ENCODE measurements at regions not wholly inside any gene's neighbourhood (a gene's known extent, or its start where the extent isn't known, plus 50 kb on each side); places are given as distances from the start of the nearest gene placed in this dataset.

- no peak overlapping the region for H2BK5ac ChIP-seq (ENCODE audit: low read depth, low read length, poor library complexity, severe bottlenecking)
- H3K4me3 ChIP-seq (ENCODE audit: insufficient read depth, low read depth, low read length): no peak overlapping the region
- no peak overlapping the region for H3K9ac ChIP-seq (ENCODE audit: low read depth, low read length)
- no peak overlapping the region for H2BK15ac ChIP-seq (ENCODE audit: low read depth, low read length)
- no peak overlapping the region for H3K56ac ChIP-seq (ENCODE audit: extremely low read depth, insufficient read depth, low read length)
- TF ChIP-seq MAZ (IDR thresholded peaks at IDR 0.05; ENCODE audit: borderline replicate concordance, low read depth, low read length) (no peak), FOS (IDR thresholded peaks at IDR 0.05; ENCODE audit: low read depth, low read length) (no peak), MAFK (IDR thresholded peaks at IDR 0.05; ENCODE audit: low read depth, low read length) (no peak), USF2 (IDR thresholded peaks at IDR 0.05; ENCODE audit: low read depth, low read length) (no peak), MXI1 (IDR thresholded peaks at IDR 0.05; ENCODE audit: borderline replicate concordance, low read depth, low read length) (no peak), CEBPB (IDR thresholded peaks at IDR 0.05; ENCODE audit: low read depth, low read length) (no peak), BHLHE40 (IDR thresholded peaks at IDR 0.05; ENCODE audit: low read depth, low read length) (no peak), CHD1 (IDR thresholded peaks at IDR 0.05; ENCODE audit: low read depth, low read length) (no peak), NFE2L2 (IDR thresholded peaks at IDR 0.05; ENCODE audit: low read depth, low read length) (no peak), RAD21 (IDR thresholded peaks at IDR 0.05; ENCODE audit: low read length) (no peak)
- H4K8ac ChIP-seq (ENCODE audit: low read depth in 2 of 2, low read length in 2 of 2): no peak overlapping the region
- no peak overlapping the region for H2AK9ac ChIP-seq (replicated peaks; ENCODE audit: low read depth, low read length, poor library complexity)
- H3K14ac ChIP-seq (replicated peaks; ENCODE audit: low read depth, low read length): no peak overlapping the region
- H2AFZ ChIP-seq (replicated peaks; ENCODE audit: low read length, poor library complexity): no peak overlapping the region
- H3K4me2 ChIP-seq (ENCODE audit: low read depth, low read length): no peak overlapping the region
- H4K91ac ChIP-seq (ENCODE audit: insufficient read depth, low read depth, low read length): no peak overlapping the region
- H3K23ac ChIP-seq (ENCODE audit: low read depth, low read length): no peak overlapping the region
- no peak overlapping the region for H4K5ac ChIP-seq (ENCODE audit: low read depth, low read length)
- BruUV-seq (replicated peaks): no TSS peak
- ATAC-seq (ENCODE audit: low read depth): no peak
- H2AK5ac ChIP-seq (ENCODE audit: low read depth, low read length): no peak overlapping the region
- peaks cover 24% of the 10 kb centered on the region for H3K9me3 ChIP-seq (ENCODE audit: control insufficient read depth, insufficient read depth, low read length)
- H4K20me1 ChIP-seq (ENCODE audit: insufficient read depth, low read length): no peaks in the 10 kb centered on the region
- dilution Hi-C loops (cut with HindIII; ENCODE audit: low sequenced_read_pairs, unreplicated experiment): no loop called here
- WGBS, 2 experiments (ENCODE audit: extremely low coverage in 2 of 2, insufficient read length in 1 of 2): 67% methylated on average over 4 of the region's 5 CpGs; no CpG with 5 or more reads in 1 of the 2 experiments
- no peak overlapping the region for H3K27ac ChIP-seq (ENCODE audit: insufficient read depth, low read length)
- no peaks in the 10 kb centered on the region for H3K79me1 ChIP-seq (ENCODE audit: low read depth in 1 of 2, low read length in 2 of 2)
- intact Hi-C loops (cut with micrococcal nuclease): no loop called here
- no peak overlapping the region for H2BK120ac ChIP-seq (ENCODE audit: low read depth, low read length)
- ChIA-PET POLR2A (ENCODE audit: unreplicated experiment) (no interaction called here), CTCF (no interaction called here)
- in situ Hi-C loops (cut with MboI; ENCODE audit: low sequenced_read_pairs): no loop called here
- H3K27me3 ChIP-seq (ENCODE audit: control insufficient read depth, insufficient read depth, low read length): no peaks in the 10 kb centered on the region
- no peaks in the 10 kb centered on the region for H3K36me3 ChIP-seq (ENCODE audit: control insufficient read depth, insufficient read depth, low read length)
- no peaks in the 10 kb centered on the region for H3K4me1 ChIP-seq (ENCODE audit: control insufficient read depth, insufficient read depth, low read length)
- H3K18ac ChIP-seq (ENCODE audit: low read depth, low read length): no peak overlapping the region
- H3K4ac ChIP-seq (ENCODE audit: low read depth, low read length): no peak overlapping the region
- no peaks in the 10 kb centered on the region for H3K9me1 ChIP-seq (ENCODE audit: insufficient read depth, low read length)
- no peak overlapping the region for H2BK20ac ChIP-seq (ENCODE audit: low read depth, low read length)
- DNase-seq: no peak
Observed at GRCh38 chr14:98773814-98774213, 498.2 kb downstream of the BCL11B start.

Measured in IMR-90 (cell line).